Trophoblast cell (in vitro differentiated cells and primary cell): ENCODE measurements at regions not wholly inside any gene's neighbourhood (a gene's known extent, or its start where the extent isn't known, plus 50 kb on each side); places are given as distances from the start of the nearest gene placed in this dataset.

Experiments
- DNase-seq, 2 donors: peaks; one replicate each; pipeline ENCODE4 v3.0.0-alpha.2; 2016
- H2AFZ ChIP-seq: 2 replicates; pipeline ENCODE4 v1.6.1; 2013; ENCODE audit warnings: low read length, moderate library complexity, mild to moderate bottlenecking; ENCODE audit not compliant: insufficient read depth, poor library complexity
- H2AK5ac ChIP-seq: 2 replicates; pipeline ENCODE4 v1.6.1; 2013; ENCODE audit warnings: mild to moderate bottlenecking, low read length
- H2BK120ac ChIP-seq: 2 replicates; pipeline ENCODE4 v1.6.1; 2013; ENCODE audit warnings: low read length, mild to moderate bottlenecking, moderate library complexity; ENCODE audit not compliant: insufficient read depth, poor library complexity
- H2BK12ac ChIP-seq: 2 replicates; pipeline ENCODE4 v1.6.1; 2013; ENCODE audit warnings: mild to moderate bottlenecking, low read length, moderate library complexity
- H2BK5ac ChIP-seq: 2 replicates; pipeline ENCODE4 v1.6.1; 2013; ENCODE audit warnings: low read length, low read depth, moderate library complexity, mild to moderate bottlenecking; ENCODE audit not compliant: poor library complexity
- H3K14ac ChIP-seq: 2 replicates; pipeline ENCODE4 v1.6.1; 2013; ENCODE audit warnings: mild to moderate bottlenecking, low read length
- H3K18ac ChIP-seq: 2 replicates; pipeline ENCODE4 v1.6.1; 2013; ENCODE audit warnings: mild to moderate bottlenecking, low read length
- H3K23ac ChIP-seq: 2 replicates; pipeline ENCODE4 v1.6.1; 2013; ENCODE audit warnings: low read length
- H3K27ac ChIP-seq: 2 replicates; pipeline ENCODE4 v1.5.1; 2013; ENCODE audit warnings: low read depth, mild to moderate bottlenecking, inconsistent platforms, low read length, moderate library complexity
- H3K27me3 ChIP-seq: 2 replicates; pipeline ENCODE4 v1.6.1; 2013; ENCODE audit warnings: inconsistent platforms, mild to moderate bottlenecking, low read length, moderate library complexity; ENCODE audit not compliant: insufficient read depth
- H3K36me3 ChIP-seq, 2 experiments: 1 replicate in 1 of 2; 2 replicates in 1 of 2; pipeline ENCODE4 v1.6.1; 2013; ENCODE audit warnings: low read length in 2 of 2, mild to moderate bottlenecking in 2 of 2, moderate library complexity in 1 of 2; ENCODE audit not compliant: insufficient read depth in 2 of 2, control insufficient read depth in 1 of 2
- H3K4ac ChIP-seq: 2 replicates; pipeline ENCODE4 v1.6.1; 2013; ENCODE audit warnings: low read depth, mild to moderate bottlenecking, low read length, moderate library complexity
- H3K4me1 ChIP-seq, 2 experiments: 1 replicate in 1 of 2; 2 replicates in 1 of 2; pipeline ENCODE4 v1.6.1; 2013; ENCODE audit warnings: low read length in 2 of 2, mild to moderate bottlenecking in 2 of 2, moderate library complexity in 1 of 2; ENCODE audit not compliant: insufficient read depth in 2 of 2, control insufficient read depth in 1 of 2
- H3K4me2 ChIP-seq: 2 replicates; pipeline ENCODE4 v1.6.1; 2013; ENCODE audit warnings: inconsistent platforms, mild to moderate bottlenecking, low read length, moderate library complexity
- H3K4me3 ChIP-seq: 2 replicates; pipeline ENCODE4 v1.5.1; 2013; ENCODE audit warnings: mild to moderate bottlenecking, low read depth, low read length, inconsistent platforms
- H3K79me1 ChIP-seq: one replicate; pipeline ENCODE4 v1.6.1; 2013; ENCODE audit warnings: low read length
- H3K79me2 ChIP-seq: 2 replicates; pipeline ENCODE4 v1.6.1; 2013; ENCODE audit warnings: low read length, mild to moderate bottlenecking; ENCODE audit not compliant: control insufficient read depth, insufficient read depth, poor library complexity
- H3K9ac ChIP-seq: 2 replicates; pipeline ENCODE4 v1.6.1; 2013; ENCODE audit warnings: mild to moderate bottlenecking, low read length
- H3K9me3 ChIP-seq: 2 replicates; pipeline ENCODE4 v1.6.1; 2013; ENCODE audit warnings: low read depth, mild to moderate bottlenecking, control low read depth, inconsistent platforms, low read length; ENCODE audit not compliant: insufficient read depth
- H4K12ac ChIP-seq: 2 replicates; pipeline ENCODE4 v1.6.1; 2013; ENCODE audit warnings: low read depth, mild to moderate bottlenecking, low read length, moderate library complexity
- H4K8ac ChIP-seq: 2 replicates; pipeline ENCODE4 v1.6.1; 2013; ENCODE audit warnings: low read depth, mild to moderate bottlenecking, low read length, moderate library complexity
- H4K91ac ChIP-seq: one replicate; pipeline ENCODE4 v1.6.1; 2013; ENCODE audit warnings: low read depth, mild to moderate bottlenecking, low read length, moderate library complexity
- WGBS: extraction: QIAGEN DNeasy Blood & Tissue Kit; methylation state at CpG from one replicate; pipeline ENCODE4 v1.1.7; 2013; ENCODE audit warnings: missing lambda C conversion rate; ENCODE audit not compliant: insufficient read length, insufficient coverage; ENCODE audit errors: extremely low coverage; 5-methylcytosine and 5-hydroxymethylcytosine counted together

- Histone ChIP-seq H3K4ac (no peak overlapping the region), H4K8ac (no peak overlapping the region), H3K18ac (no peak overlapping the region), H3K9me3 (no peaks in the 10 kb centered on the region), H3K79me2 (no peaks in the 10 kb centered on the region), H3K36me3 (no peaks in the 10 kb centered on the region), H3K79me1 (peaks cover 1% of the 10 kb centered on the region), H3K4me1 (no peaks in the 10 kb centered on the region), H3K14ac (no peak overlapping the region), H2BK120ac (no peak overlapping the region), H3K4me2 (no peak overlapping the region), H3K27me3 (no peaks in the 10 kb centered on the region), H3K27ac (no peak overlapping the region), H2BK12ac (no peak overlapping the region), H3K4me3 (no peak overlapping the region), H4K12ac (no peak overlapping the region), H3K9ac (no peak overlapping the region), H2AFZ (no peak overlapping the region), H3K23ac (no peak overlapping the region), H4K91ac (no peak overlapping the region), H2BK5ac (no peak overlapping the region), H2AK5ac (no peak overlapping the region)
- no CpG with 5 or more reads among the region's 2 CpGs for WGBS
- DNase-seq, result no peak
Observed at GRCh38 chr12:75767957-75768356, 256.5 kb upstream of the KRR1 start.

GRCh38 chr12:75766263-75767160 lies 255.1 kb upstream of the KRR1 start:
- no peak overlapping the region for H3K23ac ChIP-seq
- H3K36me3 ChIP-seq, result no peaks in the 10 kb centered on the region
- no peaks in the 10 kb centered on the region for H3K4me1 ChIP-seq
- WGBS, result no CpG with 5 or more reads among the region's 3 CpGs
- no peak overlapping the region for H4K91ac ChIP-seq
- H2BK120ac ChIP-seq, result no peak overlapping the region
- H4K12ac ChIP-seq, result no peak overlapping the region
- no peaks in the 10 kb centered on the region for H3K27me3 ChIP-seq
- H3K4ac ChIP-seq, result no peak overlapping the region
- H3K18ac ChIP-seq, result no peak overlapping the region
- H2BK5ac ChIP-seq, result no peak overlapping the region
- no peak overlapping the region for H4K8ac ChIP-seq
- H2BK12ac ChIP-seq, result no peak overlapping the region
- no peak for DNase-seq
- H3K4me2 ChIP-seq, result no peak overlapping the region
- no peak overlapping the region for H2AFZ ChIP-seq
- H3K9ac ChIP-seq, result no peak overlapping the region
- H3K4me3 ChIP-seq, result no peak overlapping the region
- no peaks in the 10 kb centered on the region for H3K79me2 ChIP-seq
- H3K14ac ChIP-seq, result no peak overlapping the region
- H3K79me1 ChIP-seq, result peaks cover 1% of the 10 kb centered on the region
- no peak overlapping the region for H3K27ac ChIP-seq
- H3K9me3 ChIP-seq, result no peaks in the 10 kb centered on the region
- H2AK5ac ChIP-seq, result no peak overlapping the region

- H3K9me3 ChIP-seq, result no peaks in the 10 kb centered on the region
Observed at GRCh38 chr12:75765170-75766059, 254.0 kb upstream of the KRR1 start.

GRCh38 chr12:75764091-75764841 lies 252.9 kb upstream of the KRR1 start:
- Histone ChIP-seq H3K79me1 (peaks cover 1% of the 10 kb centered on the region), H3K36me3 (no peaks in the 10 kb centered on the region), H4K8ac (no peak overlapping the region), H3K79me2 (no peaks in the 10 kb centered on the region), H3K4me2 (no peak overlapping the region), H3K4me1 (no peaks in the 10 kb centered on the region), H3K4me3 (no peak overlapping the region), H2AFZ (no peak overlapping the region), H2AK5ac (no peak overlapping the region), H3K9me3 (no peaks in the 10 kb centered on the region), H3K23ac (no peak overlapping the region), H2BK5ac (no peak overlapping the region), H2BK120ac (no peak overlapping the region), H3K14ac (no peak overlapping the region), H3K9ac (no peak overlapping the region), H4K12ac (no peak overlapping the region), H3K27me3 (no peaks in the 10 kb centered on the region), H2BK12ac (no peak overlapping the region), H4K91ac (no peak overlapping the region), H3K18ac (no peak overlapping the region), H3K4ac (no peak overlapping the region), H3K27ac (no peak overlapping the region)
- no CpG with 5 or more reads among the region's 5 CpGs for WGBS
- DNase-seq, result no peak

More at GRCh38 chr12:75765170-75766059, 254.0 kb upstream of the KRR1 start:
- H3K4ac ChIP-seq, result no peak overlapping the region
- H3K18ac ChIP-seq, result no peak overlapping the region
- H3K27me3 ChIP-seq, result no peaks in the 10 kb centered on the region
- no peak overlapping the region for H2BK12ac ChIP-seq
- H3K14ac ChIP-seq, result no peak overlapping the region
- WGBS, result no CpG with 5 or more reads among the region's 3 CpGs
- no peak overlapping the region for H2BK120ac ChIP-seq
- H3K4me2 ChIP-seq, result no peak overlapping the region
- H3K4me1 ChIP-seq, result no peaks in the 10 kb centered on the region
- no peak overlapping the region for H3K4me3 ChIP-seq
- H3K36me3 ChIP-seq, result no peaks in the 10 kb centered on the region
- no peak overlapping the region for H2AK5ac ChIP-seq
- H3K79me1 ChIP-seq, result peaks cover 1% of the 10 kb centered on the region
- no peak overlapping the region for H4K8ac ChIP-seq
- no peak overlapping the region for H4K12ac ChIP-seq
- H3K23ac ChIP-seq, result no peak overlapping the region
- no peak overlapping the region for H2BK5ac ChIP-seq
- no peak overlapping the region for H3K9ac ChIP-seq
- H2AFZ ChIP-seq, result no peak overlapping the region
- H3K79me2 ChIP-seq, result no peaks in the 10 kb centered on the region
- no peak overlapping the region for H4K91ac ChIP-seq
- no peak overlapping the region for H3K27ac ChIP-seq
- no peak for DNase-seq
